ENCODE measurements at regions not wholly inside any gene's neighbourhood (a gene's known extent, or its start where the extent isn't known, plus 50 kb on each side); places are given as distances from the start of the nearest gene placed in this dataset.
"Not testable (repeated sequence)": the region's sequence is repeated elsewhere in the genome, so short reads cannot be mapped to it uniquely, and the experiment has no call there.

DNA sequence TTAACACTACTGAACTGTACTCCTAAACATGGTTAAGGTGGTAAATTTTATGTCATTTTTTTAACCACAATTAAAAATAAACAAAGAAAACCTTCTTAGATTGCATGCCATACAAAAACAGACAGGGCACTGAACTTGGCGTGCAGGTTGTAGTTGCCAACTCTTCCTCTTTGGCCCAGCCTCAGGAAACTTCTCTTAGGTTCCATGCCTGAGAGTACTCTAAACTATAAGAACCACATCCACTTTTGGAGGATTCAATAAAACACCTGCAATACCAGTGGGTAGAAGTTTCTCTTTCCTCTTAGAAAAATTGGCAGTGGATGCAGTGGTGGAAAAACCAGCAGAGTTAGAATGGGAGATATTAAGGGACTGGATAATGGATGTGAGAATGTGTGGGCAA is 103.4 kb downstream of the LUZP4 start:
- H2AFZ ChIP-seq (ENCODE audit: low read length), result no peak overlapping the region
- H3K4me1 ChIP-seq (ENCODE audit: insufficient read depth, low read length), result peaks cover 18% of the 10 kb centered on the region
- H3F3A ChIP-seq (ENCODE audit: low read length, unreplicated experiment), result no peaks in the 10 kb centered on the region
- peak; percentile 26 for ATAC-seq
- BruUV-seq (replicated peaks), result no TSS peak
- intact Hi-C loops (cut with micrococcal nuclease), result no loop called here
- H3K9ac ChIP-seq (ENCODE audit: low read length), result no peak overlapping the region
- H3K79me2 ChIP-seq (ENCODE audit: low read length), result no peaks in the 10 kb centered on the region
- no peaks in the 10 kb centered on the region for H3K36me3 ChIP-seq (ENCODE audit: low read depth, low read length)
- H3K9me3 ChIP-seq (ENCODE audit: low read length), result no peaks in the 10 kb centered on the region
- peak overlapping the region; percentile 55 for H3K4me2 ChIP-seq (ENCODE audit: low read length)
- DNase-seq, result no peak
- no peaks in the 10 kb centered on the region for H3K9me2 ChIP-seq (replicated peaks; ENCODE audit: low read length)
- no peaks in the 10 kb centered on the region for H4K20me1 ChIP-seq (ENCODE audit: low read length)
- ChIA-PET POLR2A (ENCODE audit: unreplicated experiment) (interaction anchor here (0.6 kb wide), 1 partner anchor 186 kb away, joined by 6 read pairs; no protein-coding TSS in a partner anchor), CTCF (no interaction called here)
- no peak overlapping the region for H3K4me3 ChIP-seq (ENCODE audit: low read length)
- H3K27ac ChIP-seq (ENCODE audit: low read length), result peak overlapping the region; percentile 71
- H3K27me3 ChIP-seq (ENCODE audit: low read length), result no peaks in the 10 kb centered on the region
- TF ChIP-seq EZH2phosphoT487 (IDR thresholded peaks at IDR 0.05; ENCODE audit: borderline replicate concordance, low read length) (no peak), CTCF (conservative IDR thresholded peaks at IDR 0.05; ENCODE audit: low read depth, low read length) (no peak), EZH2 (IDR thresholded peaks at IDR 0.05; ENCODE audit: low read length, unreplicated experiment) (no peak)

DNA sequence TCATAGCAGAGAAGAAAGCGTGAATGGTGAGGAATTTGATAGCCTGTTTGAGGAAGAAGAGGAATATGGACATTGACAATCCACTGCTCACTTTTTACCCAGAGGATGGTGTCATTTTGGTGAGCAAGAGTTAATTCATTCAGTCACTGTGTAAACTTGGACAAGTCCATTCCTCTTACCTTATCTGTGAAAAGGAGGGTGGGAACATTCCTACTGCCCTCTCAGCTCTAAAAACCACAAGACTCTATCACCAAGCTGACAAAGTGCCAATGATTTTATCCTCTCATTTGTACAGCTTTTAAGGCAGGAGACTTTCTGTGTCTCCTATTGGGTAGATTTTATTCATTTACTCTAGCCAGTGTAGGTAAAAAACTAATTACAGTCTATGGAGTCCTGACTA is 103.8 kb downstream of the LUZP4 start:
- no peaks in the 10 kb centered on the region for H3F3A ChIP-seq (ENCODE audit: low read length, unreplicated experiment)
- peak; percentile 91 for DNase-seq
- no peaks in the 10 kb centered on the region for H3K36me3 ChIP-seq (ENCODE audit: low read depth, low read length)
- ChIA-PET POLR2A (ENCODE audit: unreplicated experiment) (interaction anchor here (0.6 kb wide), 1 partner anchor 66 kb away, joined by 3 read pairs; no protein-coding TSS in a partner anchor), CTCF (no interaction called here)
- peak overlapping the region; percentile 71 for H3K27ac ChIP-seq (ENCODE audit: low read length)
- H3K9ac ChIP-seq (ENCODE audit: low read length), result no peak overlapping the region
- TF ChIP-seq EZH2phosphoT487 (IDR thresholded peaks at IDR 0.05; ENCODE audit: borderline replicate concordance, low read length) (no peak), CTCF (conservative IDR thresholded peaks at IDR 0.05; ENCODE audit: low read depth, low read length) (no peak), EZH2 (IDR thresholded peaks at IDR 0.05; ENCODE audit: low read length, unreplicated experiment) (no peak)
- H3K4me3 ChIP-seq (ENCODE audit: low read length), result no peak overlapping the region
- H3K9me2 ChIP-seq (replicated peaks; ENCODE audit: low read length), result no peaks in the 10 kb centered on the region
- intact Hi-C loops (cut with micrococcal nuclease), result no loop called here
- no peak overlapping the region for H2AFZ ChIP-seq (ENCODE audit: low read length)
- no peaks in the 10 kb centered on the region for H3K79me2 ChIP-seq (ENCODE audit: low read length)
- H3K4me1 ChIP-seq (ENCODE audit: insufficient read depth, low read length), result peaks cover 18% of the 10 kb centered on the region
- no peaks in the 10 kb centered on the region for H3K9me3 ChIP-seq (ENCODE audit: low read length)
- no peaks in the 10 kb centered on the region for H4K20me1 ChIP-seq (ENCODE audit: low read length)
- H3K27me3 ChIP-seq (ENCODE audit: low read length), result no peaks in the 10 kb centered on the region
- ATAC-seq, result peak; percentile 91
- BruUV-seq (replicated peaks), result no TSS peak
- peak overlapping the region; percentile 55 for H3K4me2 ChIP-seq (ENCODE audit: low read length)

DNA sequence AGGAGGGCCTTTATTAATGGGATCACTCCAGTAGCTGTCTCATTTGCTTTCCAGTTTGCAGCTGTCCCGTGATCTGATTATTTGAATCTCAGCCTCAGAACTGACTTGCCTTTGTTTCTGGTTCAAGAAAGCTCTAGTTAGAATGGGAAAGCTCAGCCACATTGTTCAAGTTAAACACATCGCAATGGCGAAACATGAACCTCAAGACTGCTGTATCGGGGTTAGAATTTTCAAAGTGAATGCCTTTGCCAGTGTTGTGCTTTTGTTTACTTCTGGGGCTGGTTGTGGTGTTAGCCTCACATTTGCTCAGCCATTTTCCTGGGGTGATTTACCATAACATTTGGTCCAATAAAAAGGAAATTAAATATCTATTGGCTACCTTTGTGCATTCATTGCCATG is 105.3 kb downstream of the LUZP4 start:
- H3K27ac ChIP-seq (ENCODE audit: low read length); H3K9me2 ChIP-seq (replicated peaks; ENCODE audit: low read length); DNase-seq; H3F3A ChIP-seq (ENCODE audit: low read length, unreplicated experiment); H3K36me3 ChIP-seq (ENCODE audit: low read depth, low read length); H3K79me2 ChIP-seq (ENCODE audit: low read length); H3K9ac ChIP-seq (ENCODE audit: low read length); CTCF ChIA-PET; POLR2A ChIA-PET (ENCODE audit: unreplicated experiment); intact Hi-C loops (cut with micrococcal nuclease); BruUV-seq (replicated peaks); H3K4me2 ChIP-seq (ENCODE audit: low read length); ATAC-seq; H4K20me1 ChIP-seq (ENCODE audit: low read length); H2AFZ ChIP-seq (ENCODE audit: low read length); H3K9me3 ChIP-seq (ENCODE audit: low read length); H3K27me3 ChIP-seq (ENCODE audit: low read length); H3K4me3 ChIP-seq (ENCODE audit: low read length): not testable (repeated sequence)
- peaks cover 25% of the 10 kb centered on the region for H3K4me1 ChIP-seq (ENCODE audit: insufficient read depth, low read length)

Measured in PC-3 (cell line).